HFFc6 (cell line): ENCODE measurements at regions not wholly inside any gene's neighbourhood (a gene's known extent, or its start where the extent isn't known, plus 50 kb on each side); places are given as distances from the start of the nearest gene placed in this dataset.

ENCODE experiments used
- DNase-seq: peaks from one replicate; pipeline ENCODE4 v3.0.0-alpha.2; 2018
- H3K27ac Mint-ChIP-seq: 2 replicates; pipeline ENCODE4 v1.8.0; 2020; ENCODE audit warnings: mild to moderate bottlenecking, mixed read lengths
- H3K27me3 Mint-ChIP-seq: 2 replicates; pipeline ENCODE4 v1.8.0; 2021; ENCODE audit warnings: mild to moderate bottlenecking, moderate library complexity, mixed read lengths; ENCODE audit not compliant: insufficient read depth
- H3K36me3 Mint-ChIP-seq: 2 replicates; pipeline ENCODE4 v1.8.0; 2021; ENCODE audit warnings: low read depth, mixed read lengths
- H3K4me1 Mint-ChIP-seq: 2 replicates; pipeline ENCODE4 v1.8.0; 2020; ENCODE audit warnings: low read depth, mixed read lengths
- H3K4me3 Mint-ChIP-seq: 2 replicates; pipeline ENCODE4 v1.8.0; 2020; ENCODE audit warnings: mild to moderate bottlenecking, moderate library complexity, mixed read lengths
- H3K9me3 Mint-ChIP-seq: 2 replicates; pipeline ENCODE4 v1.8.0; 2020; ENCODE audit warnings: mild to moderate bottlenecking, mixed read lengths
- CTCF ChIP-seq: fragments of 200-600 bp; sonication (generic); IDR thresholded peaks from 2 replicates; pipeline ENCODE4 v1.5.0; 2021; ENCODE audit warnings: antibody characterized with exemption, mild to moderate bottlenecking

GRCh38 chr3:1852950-1853349 lies 245.7 kb upstream of the CNTN4 start:
- Mint-ChIP-seq H3K9me3 (peaks cover 45% of the 10 kb centered on the region), H3K27ac (no peak overlapping the region), H3K27me3 (no peaks in the 10 kb centered on the region), H3K4me3 (no peak overlapping the region), H3K4me1 (no peaks in the 10 kb centered on the region), H3K36me3 (no peaks in the 10 kb centered on the region)
- no peak for TF ChIP-seq CTCF
- no peak for DNase-seq

DNA sequence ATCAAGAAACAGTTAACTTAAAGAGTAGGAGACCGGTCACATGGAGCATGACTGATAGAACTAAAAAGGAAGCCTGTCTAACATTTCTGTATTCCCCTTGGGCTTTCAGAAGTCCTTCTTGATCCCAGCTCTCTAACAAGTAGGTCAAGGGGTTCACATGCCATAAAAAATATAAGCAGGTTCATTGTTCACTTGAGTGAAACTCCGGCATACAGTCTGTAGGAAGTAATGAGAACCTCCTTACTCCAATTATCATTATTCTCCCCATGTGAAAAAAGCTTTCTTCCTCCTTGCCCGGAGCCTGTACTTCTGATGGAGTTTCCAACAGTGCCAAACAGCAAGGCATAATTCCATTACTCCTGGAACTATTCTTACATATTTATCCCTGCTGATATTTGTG lies 242.8 kb upstream of the CNTN4 start:
- TF ChIP-seq CTCF: no peak
- DNase-seq: no peak
- Mint-ChIP-seq H3K27ac (no peak overlapping the region), H3K27me3 (no peaks in the 10 kb centered on the region), H3K36me3 (no peaks in the 10 kb centered on the region), H3K9me3 (peaks cover 56% of the 10 kb centered on the region), H3K4me1 (no peaks in the 10 kb centered on the region), H3K4me3 (no peak overlapping the region)

GRCh38 chr3:1870738-1871137 lies 227.9 kb upstream of the CNTN4 start:
- no peak overlapping the region for H3K27ac Mint-ChIP-seq
- H3K4me1 Mint-ChIP-seq: no peaks in the 10 kb centered on the region
- DNase-seq: no peak
- no peaks in the 10 kb centered on the region for H3K27me3 Mint-ChIP-seq
- no peak for TF ChIP-seq CTCF
- no peaks in the 10 kb centered on the region for H3K36me3 Mint-ChIP-seq
- H3K9me3 Mint-ChIP-seq: peaks cover 46% of the 10 kb centered on the region
- no peak overlapping the region for H3K4me3 Mint-ChIP-seq

GRCh38 chr3:1883534-1883933 lies 215.1 kb upstream of the CNTN4 start:
- peaks cover 2% of the 10 kb centered on the region; the same call in 1 of the 2 replicates for H3K27me3 Mint-ChIP-seq
- H3K9me3 Mint-ChIP-seq: peaks cover 61% of the 10 kb centered on the region
- H3K27ac Mint-ChIP-seq: no peak overlapping the region
- no peaks in the 10 kb centered on the region for H3K4me1 Mint-ChIP-seq
- no peak for DNase-seq
- no peak overlapping the region for H3K4me3 Mint-ChIP-seq
- H3K36me3 Mint-ChIP-seq: no peaks in the 10 kb centered on the region
- TF ChIP-seq CTCF: no peak

DNA sequence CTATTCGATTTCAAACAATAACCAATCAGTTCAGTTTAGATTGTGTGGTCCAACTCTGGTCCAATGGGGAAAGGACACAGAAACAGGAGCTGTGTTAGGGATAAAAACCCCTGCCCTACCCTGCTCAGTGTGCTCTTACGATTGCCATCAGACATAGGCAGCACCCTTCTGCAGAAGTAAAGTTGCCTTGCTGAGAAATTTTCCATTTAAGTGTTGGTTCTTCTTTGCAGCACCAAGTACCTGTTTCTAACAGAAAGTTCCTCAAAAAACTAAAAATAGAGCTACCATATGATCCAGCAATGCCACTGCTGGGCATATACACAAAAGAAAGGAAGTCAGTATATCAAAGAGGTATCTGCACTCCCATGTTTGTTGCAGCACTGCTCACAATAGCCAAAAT lies 206.2 kb upstream of the CNTN4 start:
- no peak for TF ChIP-seq CTCF
- no peak overlapping the region for H3K4me3 Mint-ChIP-seq
- no peaks in the 10 kb centered on the region for H3K27me3 Mint-ChIP-seq
- no peak for DNase-seq
- H3K9me3 Mint-ChIP-seq: peaks cover 74% of the 10 kb centered on the region
- no peak overlapping the region for H3K27ac Mint-ChIP-seq
- no peaks in the 10 kb centered on the region for H3K4me1 Mint-ChIP-seq
- H3K36me3 Mint-ChIP-seq: no peaks in the 10 kb centered on the region; the same call in 1 of the 2 replicates

DNA sequence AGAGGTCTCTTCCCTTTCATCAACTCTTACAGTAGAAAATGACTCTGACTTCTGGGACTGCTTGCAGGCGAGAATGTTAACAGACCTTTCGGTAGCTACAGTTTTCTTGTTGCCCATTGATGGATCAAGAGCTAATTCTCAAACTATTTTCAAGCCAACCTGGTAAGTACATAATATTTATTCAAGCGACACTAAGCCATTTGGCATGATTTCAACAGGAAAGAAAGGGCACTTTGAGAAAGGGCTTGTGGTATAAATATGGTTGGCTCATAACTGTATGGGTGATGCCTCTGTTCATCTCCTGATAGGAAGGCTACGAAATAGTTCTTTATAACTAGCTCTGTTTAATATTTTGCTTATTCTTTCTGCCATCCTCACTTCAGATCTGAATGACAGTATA lies 196.2 kb upstream of the CNTN4 start:
- Mint-ChIP-seq H3K9me3 (peaks cover 61% of the 10 kb centered on the region), H3K36me3 (peaks cover 6% of the 10 kb centered on the region; the same call in 1 of the 2 replicates), H3K4me1 (no peaks in the 10 kb centered on the region), H3K27ac (no peak overlapping the region), H3K27me3 (peaks cover 2% of the 10 kb centered on the region), H3K4me3 (no peak overlapping the region)
- no peak for DNase-seq
- no peak for TF ChIP-seq CTCF
